ENCODE measurements at regions not wholly inside any gene's neighbourhood (a gene's known extent, or its start where the extent isn't known, plus 50 kb on each side); places are given as distances from the start of the nearest gene placed in this dataset.

GRCh38 chr14:52142504-52142903 is 73.6 kb upstream of the NID2 start:
- no peak overlapping the region for H3K27ac ChIP-seq (ENCODE audit: low read depth, low read length, poor library complexity, severe bottlenecking)
- no peak overlapping the region for H3K4me3 ChIP-seq (ENCODE audit: low read depth, low read length, poor library complexity, severe bottlenecking)
- H3K27me3 ChIP-seq (ENCODE audit: insufficient read depth, low read length): no peaks in the 10 kb centered on the region
- H3K4me2 ChIP-seq (ENCODE audit: low read length): no peak overlapping the region
- TF ChIP-seq EZH2 (IDR thresholded peaks at IDR 0.05; ENCODE audit: borderline replicate concordance, low read length) (no peak), CTCF (IDR thresholded peaks at IDR 0.05; ENCODE audit: low read length) (no peak)
- H3K4me1 ChIP-seq (ENCODE audit: insufficient read depth, low read length, severe bottlenecking): no peaks in the 10 kb centered on the region
- H3K9me2 ChIP-seq (ENCODE audit: low read depth, low read length): no peaks in the 10 kb centered on the region
- H3K36me3 ChIP-seq (ENCODE audit: insufficient read depth, low read length): no peaks in the 10 kb centered on the region
- no peaks in the 10 kb centered on the region for H4K20me1 ChIP-seq (ENCODE audit: insufficient read depth, low read length)
- no peaks in the 10 kb centered on the region for H3K79me2 ChIP-seq (ENCODE audit: insufficient read depth, low read length)
- no peaks in the 10 kb centered on the region for H3F3A ChIP-seq (ENCODE audit: insufficient read depth, low read length)
- no peaks in the 10 kb centered on the region for H3K9me3 ChIP-seq (ENCODE audit: low read length)
- H2AFZ ChIP-seq (ENCODE audit: low read length): no peak overlapping the region
- no peak overlapping the region for H3K9ac ChIP-seq (ENCODE audit: low read length)

DNA sequence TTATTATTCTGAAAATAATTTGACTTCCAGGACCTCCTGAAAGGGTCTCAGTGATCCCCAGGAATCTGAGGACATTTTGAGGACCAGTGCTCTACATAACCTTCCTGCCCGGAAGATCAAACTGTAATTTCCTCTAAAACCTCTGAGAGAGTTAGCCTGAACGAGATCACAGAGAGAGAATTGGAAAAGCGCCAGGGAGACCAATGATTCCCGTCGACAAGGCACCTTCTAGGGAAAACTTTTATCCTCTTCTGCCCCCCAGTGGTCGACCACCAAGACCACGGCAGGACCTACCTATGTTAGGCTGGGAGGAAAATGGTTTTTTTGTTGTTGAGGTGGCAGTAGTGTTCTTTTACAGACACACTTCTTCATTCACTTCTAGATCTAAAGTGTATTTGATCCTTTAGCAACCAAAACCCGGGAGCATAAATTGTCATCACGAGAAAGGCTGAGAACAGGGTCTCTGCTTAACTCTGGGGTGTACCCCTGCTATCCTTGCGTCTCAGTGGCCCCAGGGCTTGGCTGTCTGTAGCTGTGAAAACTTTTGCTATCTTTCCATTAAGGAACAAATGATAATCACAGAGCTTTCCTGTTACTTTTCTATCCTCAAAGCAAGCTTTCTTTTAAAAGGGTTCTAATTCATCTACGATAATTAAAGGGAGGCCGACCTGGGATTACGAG is 62.9 kb upstream of the NID2 start:
- Histone ChIP-seq H3K9ac (ENCODE audit: low read length) (no peak overlapping the region), H3K4me1 (ENCODE audit: insufficient read depth, low read length, severe bottlenecking) (no peaks in the 10 kb centered on the region), H3K27me3 (ENCODE audit: insufficient read depth, low read length) (no peaks in the 10 kb centered on the region; the same call in 1 of the 2 replicates), H4K20me1 (ENCODE audit: insufficient read depth, low read length) (no peaks in the 10 kb centered on the region), H3K79me2 (ENCODE audit: insufficient read depth, low read length) (no peaks in the 10 kb centered on the region), H2AFZ (ENCODE audit: low read length) (no peak overlapping the region), H3K27ac (ENCODE audit: low read depth, low read length, poor library complexity, severe bottlenecking) (no peak overlapping the region), H3F3A (ENCODE audit: insufficient read depth, low read length) (no peaks in the 10 kb centered on the region), H3K9me3 (ENCODE audit: low read length) (no peaks in the 10 kb centered on the region), H3K4me2 (ENCODE audit: low read length) (no peak overlapping the region), H3K9me2 (ENCODE audit: low read depth, low read length) (no peaks in the 10 kb centered on the region), H3K36me3 (ENCODE audit: insufficient read depth, low read length) (no peaks in the 10 kb centered on the region), H3K4me3 (ENCODE audit: low read depth, low read length, poor library complexity, severe bottlenecking) (no peak overlapping the region)
- TF ChIP-seq EZH2 (IDR thresholded peaks at IDR 0.05; ENCODE audit: borderline replicate concordance, low read length): no peak
- TF ChIP-seq CTCF (IDR thresholded peaks at IDR 0.05; ENCODE audit: low read length): peak; percentile 60

DNA sequence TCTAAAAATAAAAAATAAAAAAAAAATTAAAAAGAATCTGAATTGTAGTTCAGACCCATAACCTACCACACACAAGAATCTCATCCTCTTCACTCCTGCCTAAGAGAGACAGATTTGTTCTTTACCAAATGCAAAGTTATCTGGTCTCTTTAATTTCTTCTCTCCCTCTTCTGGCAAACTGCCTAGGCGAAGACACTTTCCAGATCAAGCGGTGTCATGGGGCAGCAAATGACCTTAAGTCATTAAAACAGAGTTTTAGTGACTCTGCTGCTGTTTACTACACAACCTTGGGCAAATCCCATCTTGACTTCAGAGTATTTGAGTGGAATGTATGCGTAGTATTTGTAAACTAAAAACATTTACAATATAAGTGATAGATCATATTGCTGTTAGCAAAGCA is 60.9 kb upstream of the NID2 start:
- H3K9me2 ChIP-seq (ENCODE audit: low read depth, low read length): no peaks in the 10 kb centered on the region
- no peaks in the 10 kb centered on the region for H3K36me3 ChIP-seq (ENCODE audit: insufficient read depth, low read length)
- TF ChIP-seq CTCF (IDR thresholded peaks at IDR 0.05; ENCODE audit: low read length) (no peak), EZH2 (IDR thresholded peaks at IDR 0.05; ENCODE audit: borderline replicate concordance, low read length) (no peak)
- no peaks in the 10 kb centered on the region for H3K79me2 ChIP-seq (ENCODE audit: insufficient read depth, low read length)
- no peak overlapping the region for H2AFZ ChIP-seq (ENCODE audit: low read length)
- no peaks in the 10 kb centered on the region for H3K4me1 ChIP-seq (ENCODE audit: insufficient read depth, low read length, severe bottlenecking)
- H4K20me1 ChIP-seq (ENCODE audit: insufficient read depth, low read length): no peaks in the 10 kb centered on the region
- H3K9me3 ChIP-seq (ENCODE audit: low read length): no peaks in the 10 kb centered on the region
- H3K4me3 ChIP-seq (ENCODE audit: low read depth, low read length, poor library complexity, severe bottlenecking): no peak overlapping the region
- H3K27me3 ChIP-seq (ENCODE audit: insufficient read depth, low read length): no peaks in the 10 kb centered on the region; the same call in 1 of the 2 replicates
- H3K27ac ChIP-seq (ENCODE audit: low read depth, low read length, poor library complexity, severe bottlenecking): no peak overlapping the region
- H3F3A ChIP-seq (ENCODE audit: insufficient read depth, low read length): no peaks in the 10 kb centered on the region
- no peak overlapping the region for H3K9ac ChIP-seq (ENCODE audit: low read length)
- H3K4me2 ChIP-seq (ENCODE audit: low read length): no peak overlapping the region

All from OCI-LY1 (cell line).